CD14-positive monocyte (primary cell): ENCODE measurements at regions not wholly inside any gene's neighbourhood (a gene's known extent, or its start where the extent isn't known, plus 50 kb on each side); places are given as distances from the start of the nearest gene placed in this dataset.

ENCODE experiments used
- DNase-seq, 3 donors: peaks; one replicate each; pipeline ENCODE4 v3.0.0-alpha.2; 2011 to 2022
- H2AFZ ChIP-seq: 2 replicates; pipeline ENCODE4 v1.6.0; 2012; ENCODE audit warnings: mild to moderate bottlenecking, low read depth, low read length, inconsistent platforms; ENCODE audit not compliant: insufficient read depth, poor library complexity, severe bottlenecking
- H3K27ac ChIP-seq, 2 donors: 1 replicate in 1 of 2; 2 replicates in 1 of 2; pipeline ENCODE4 v1.5.1; 2012 to 2013; ENCODE audit warnings: low read length in 2 of 2, control low read depth in 1 of 2, inconsistent platforms in 1 of 2, low read depth in 1 of 2, mild to moderate bottlenecking in 1 of 2
- H3K27me3 ChIP-seq, 2 donors: one replicate each; pipeline versions ENCODE4 v1.6.0 to v1.6.1; 2011 to 2013; ENCODE audit warnings: low read length in 2 of 2; ENCODE audit not compliant: control insufficient read depth in 2 of 2, insufficient read depth in 2 of 2
- H3K36me3 ChIP-seq, 2 donors: replicated peaks in 1 of 2; 1 replicate in 1 of 2; 2 replicates in 1 of 2; pipeline versions ENCODE4 v1.5.1 to v1.6.1; 2012 to 2013; ENCODE audit warnings: low read length in 2 of 2, control low read depth in 1 of 2, inconsistent platforms in 1 of 2, mild to moderate bottlenecking in 1 of 2; ENCODE audit not compliant: insufficient read depth in 2 of 2, control insufficient read depth in 1 of 2
- H3K4me1 ChIP-seq, 2 donors: 1 replicate in 1 of 2; 2 replicates in 1 of 2; pipeline versions ENCODE4 v1.5.1 to v1.6.1; 2012 to 2013; ENCODE audit warnings: low read length in 2 of 2, control low read depth in 1 of 2, inconsistent platforms in 1 of 2, mild to moderate bottlenecking in 1 of 2, moderate library complexity in 1 of 2; ENCODE audit not compliant: insufficient read depth in 2 of 2, control insufficient read depth in 1 of 2
- H3K4me2 ChIP-seq: replicated peaks from 2 replicates; pipeline ENCODE3; 2012; ENCODE audit warnings: low read length, moderate library complexity, mild to moderate bottlenecking; ENCODE audit not compliant: poor library complexity, severe bottlenecking; ENCODE audit errors: extremely low read depth
- H3K4me3 ChIP-seq, 3 experiments: fragments of 200-600 bp in 1 of 3; sonication (generic) in 1 of 3; replicated peaks in 1 of 3; 1 replicate in 2 of 3; 2 replicates in 1 of 3; pipeline ENCODE4 v1.5.1; 2011 to 2013; ENCODE audit warnings: low read length in 3 of 3, mild to moderate bottlenecking in 3 of 3, control low read depth in 2 of 3, low read depth in 2 of 3, inconsistent platforms in 1 of 3, moderate library complexity in 1 of 3
- H3K79me2 ChIP-seq: 2 replicates; pipeline ENCODE4 v1.6.0; 2012; ENCODE audit warnings: mild to moderate bottlenecking, control low read depth, inconsistent platforms, low read length, moderate library complexity; ENCODE audit not compliant: insufficient read depth
- H3K9ac ChIP-seq: 2 replicates; pipeline ENCODE4 v1.6.0; 2017; ENCODE audit warnings: low read length, mild to moderate bottlenecking; ENCODE audit not compliant: insufficient read depth, poor library complexity, severe bottlenecking
- H3K9me3 ChIP-seq, 2 donors: replicated peaks in 1 of 2; 1 replicate in 1 of 2; 2 replicates in 1 of 2; pipeline versions ENCODE4 v1.5.1 to v1.6.1; 2012 to 2013; ENCODE audit warnings: low read length in 2 of 2, control low read depth in 1 of 2; ENCODE audit not compliant: control insufficient read depth in 1 of 2, insufficient read depth in 1 of 2
- H4K20me1 ChIP-seq: 2 replicates; pipeline ENCODE4 v1.6.0; 2012; ENCODE audit warnings: mild to moderate bottlenecking, low read length, control low read depth, moderate library complexity; ENCODE audit not compliant: insufficient read depth
- H3K27ac Mint-ChIP-seq, 7 donors: one replicate each; pipeline ENCODE4 v1.8.0; 2020; ENCODE audit warnings: mild to moderate bottlenecking in 7 of 7, mixed read lengths in 7 of 7, moderate library complexity in 6 of 7, inconsistent platforms in 2 of 7
- H3K27me3 Mint-ChIP-seq, 3 donors: one replicate each; pipeline ENCODE4 v1.8.0; 2021 to 2022; ENCODE audit warnings: low read depth in 3 of 3, mild to moderate bottlenecking in 3 of 3, mixed read lengths in 3 of 3, moderate library complexity in 3 of 3, inconsistent platforms in 1 of 3
- H3K36me3 Mint-ChIP-seq, 2 donors: one replicate each; pipeline ENCODE4 v1.8.0; 2020; ENCODE audit warnings: mixed read lengths in 2 of 2, inconsistent platforms in 1 of 2, mild to moderate bottlenecking in 1 of 2
- H3K4me1 Mint-ChIP-seq: one replicate; pipeline ENCODE4 v1.8.0; 2020; ENCODE audit warnings: mild to moderate bottlenecking, mixed read lengths
- H3K4me3 Mint-ChIP-seq, 2 donors: one replicate each; pipeline ENCODE4 v1.8.0; 2020; ENCODE audit warnings: mild to moderate bottlenecking in 2 of 2, mixed read lengths in 2 of 2, moderate library complexity in 1 of 2
- H3K9me3 Mint-ChIP-seq, 7 donors: one replicate each; pipeline ENCODE4 v1.8.0; 2020 to 2022; ENCODE audit warnings: mixed read lengths in 7 of 7, mild to moderate bottlenecking in 6 of 7, moderate library complexity in 6 of 7, inconsistent platforms in 2 of 7
- CTCF ChIP-seq: fragments of 200-600 bp; IDR thresholded peaks from one replicate; pipeline ENCODE4 v1.8.0; 2022; ENCODE audit warnings: antibody characterized with exemption, mild to moderate bottlenecking
- WGBS: methylation state at CpG from one replicate; pipeline ENCODE4 v1.1.5; 2013; ENCODE audit warnings: missing lambda C conversion rate; ENCODE audit not compliant: insufficient coverage; 5-methylcytosine and 5-hydroxymethylcytosine counted together
- intact Hi-C, 2 donors: fragments of 100-400 bp; cut with micrococcal nuclease; formaldehyde crosslinking; loops; one replicate each; pipeline versions ENCODE4 v1.15.0 to v1.15.1; 2023

GRCh38 chr15:96052154-96052553, 278.3 kb upstream of the NR2F2 start:
- H3K36me3 Mint-ChIP-seq: peaks cover 0 to 2% of the 10 kb centered on the region in 2 donors
- 62% methylated on average over 3 of the region's 4 CpGs for WGBS
- H3K27me3 Mint-ChIP-seq: peaks cover 23 to 57% (median 37%) of the 10 kb centered on the region in 3 donors

GRCh38 chr15:96052572-96053030, 277.9 kb upstream of the NR2F2 start:
- intact Hi-C loops: no loop called here
- Mint-ChIP-seq H3K27me3 (peaks cover 23 to 57% (median 36%) of the 10 kb centered on the region in 3 donors), H3K36me3 (peaks cover 0 to 2% of the 10 kb centered on the region in 2 donors), H3K4me3 (peak overlapping the region in 1 of 2 donors; percentile 7), H3K27ac (no peak overlapping the region), H3K9me3 (peaks cover 0 to 26% (median 6%) of the 10 kb centered on the region in 7 donors), H3K4me1 (peaks cover 27% of the 10 kb centered on the region)
- no peaks in the 10 kb centered on the region for H3K79me2 ChIP-seq
- H3K27ac ChIP-seq: no peak overlapping the region
- H3K4me3 ChIP-seq: peak overlapping the region in 1 of 3 experiments; percentile 64
- H3K4me1 ChIP-seq: peaks cover 11 to 20% of the 10 kb centered on the region in 2 donors
- TF ChIP-seq CTCF: no peak
- H4K20me1 ChIP-seq: no peaks in the 10 kb centered on the region
- DNase-seq: no peak
- 6% methylated on average over 13 of the region's 18 CpGs for WGBS
- H3K9ac ChIP-seq: no peak overlapping the region
- H3K27me3 ChIP-seq: peaks cover 41 to 51% of the 10 kb centered on the region in 2 donors
- peaks cover 0 to 13% of the 10 kb centered on the region in 2 donors for H3K9me3 ChIP-seq
- H3K36me3 ChIP-seq: no peaks in the 10 kb centered on the region
- peak overlapping the region; percentile 70 for H3K4me2 ChIP-seq
- peak overlapping the region; percentile 69 for H2AFZ ChIP-seq

More at GRCh38 chr15:96052154-96052553, 278.3 kb upstream of the NR2F2 start:
- no peak for DNase-seq
- peaks cover 28% of the 10 kb centered on the region for H3K4me1 Mint-ChIP-seq
- intact Hi-C loops: no loop called here
- Histone ChIP-seq H3K9me3 (peaks cover 0 to 13% of the 10 kb centered on the region in 2 donors), H3K36me3 (no peaks in the 10 kb centered on the region), H3K9ac (no peak overlapping the region), H3K79me2 (no peaks in the 10 kb centered on the region), H3K4me1 (peaks cover 11 to 18% of the 10 kb centered on the region in 2 donors), H3K4me2 (peak overlapping the region; percentile 70), H2AFZ (no peak overlapping the region), H3K27ac (no peak overlapping the region), H3K4me3 (no peak overlapping the region), H4K20me1 (no peaks in the 10 kb centered on the region), H3K27me3 (peaks cover 41 to 51% of the 10 kb centered on the region in 2 donors)
- H3K4me3 Mint-ChIP-seq: no peak overlapping the region
- no peak for TF ChIP-seq CTCF
- peaks cover 0 to 24% (median 6%) of the 10 kb centered on the region in 7 donors for H3K9me3 Mint-ChIP-seq
- no peak overlapping the region for H3K27ac Mint-ChIP-seq
